ENCODE measurements at regions not wholly inside any gene's neighbourhood (a gene's known extent, or its start where the extent isn't known, plus 50 kb on each side); places are given as distances from the start of the nearest gene placed in this dataset.
"Not testable (repeated sequence)": the region's sequence is repeated elsewhere in the genome, so short reads cannot be mapped to it uniquely, and the experiment has no call there.

GRCh38 chr18:8529609-8530008 is 79.6 kb upstream of the RAB12 start:
- ATAC-seq (no peak), DNase-seq (ENCODE audit: low spot score) (no peak)
- no peak for TF ChIP-seq ZNF416 (CRISPR knock-in tag; IDR thresholded peaks at IDR 0.05)
- TF ChIP-seq SP1 (CRISPR knock-in tag; conservative IDR thresholded peaks at IDR 0.05), result no peak
- TF ChIP-seq, protein P1, sequence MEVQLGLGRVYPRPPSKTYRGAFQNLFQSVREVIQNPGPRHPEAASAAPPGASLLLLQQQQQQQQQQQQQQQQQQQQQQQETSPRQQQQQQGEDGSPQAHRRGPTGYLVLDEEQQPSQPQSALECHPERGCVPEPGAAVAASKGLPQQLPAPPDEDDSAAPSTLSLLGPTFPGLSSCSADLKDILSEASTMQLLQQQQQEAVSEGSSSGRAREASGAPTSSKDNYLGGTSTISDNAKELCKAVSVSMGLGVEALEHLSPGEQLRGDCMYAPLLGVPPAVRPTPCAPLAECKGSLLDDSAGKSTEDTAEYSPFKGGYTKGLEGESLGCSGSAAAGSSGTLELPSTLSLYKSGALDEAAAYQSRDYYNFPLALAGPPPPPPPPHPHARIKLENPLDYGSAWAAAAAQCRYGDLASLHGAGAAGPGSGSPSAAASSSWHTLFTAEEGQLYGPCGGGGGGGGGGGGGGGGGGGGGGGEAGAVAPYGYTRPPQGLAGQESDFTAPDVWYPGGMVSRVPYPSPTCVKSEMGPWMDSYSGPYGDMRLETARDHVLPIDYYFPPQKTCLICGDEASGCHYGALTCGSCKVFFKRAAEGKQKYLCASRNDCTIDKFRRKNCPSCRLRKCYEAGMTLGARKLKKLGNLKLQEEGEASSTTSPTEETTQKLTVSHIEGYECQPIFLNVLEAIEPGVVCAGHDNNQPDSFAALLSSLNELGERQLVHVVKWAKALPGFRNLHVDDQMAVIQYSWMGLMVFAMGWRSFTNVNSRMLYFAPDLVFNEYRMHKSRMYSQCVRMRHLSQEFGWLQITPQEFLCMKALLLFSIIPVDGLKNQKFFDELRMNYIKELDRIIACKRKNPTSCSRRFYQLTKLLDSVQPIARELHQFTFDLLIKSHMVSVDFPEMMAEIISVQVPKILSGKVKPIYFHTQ (CRISPR knock-in tag; IDR thresholded peaks at IDR 0.05), result no peak
- TF ChIP-seq, protein P2, sequence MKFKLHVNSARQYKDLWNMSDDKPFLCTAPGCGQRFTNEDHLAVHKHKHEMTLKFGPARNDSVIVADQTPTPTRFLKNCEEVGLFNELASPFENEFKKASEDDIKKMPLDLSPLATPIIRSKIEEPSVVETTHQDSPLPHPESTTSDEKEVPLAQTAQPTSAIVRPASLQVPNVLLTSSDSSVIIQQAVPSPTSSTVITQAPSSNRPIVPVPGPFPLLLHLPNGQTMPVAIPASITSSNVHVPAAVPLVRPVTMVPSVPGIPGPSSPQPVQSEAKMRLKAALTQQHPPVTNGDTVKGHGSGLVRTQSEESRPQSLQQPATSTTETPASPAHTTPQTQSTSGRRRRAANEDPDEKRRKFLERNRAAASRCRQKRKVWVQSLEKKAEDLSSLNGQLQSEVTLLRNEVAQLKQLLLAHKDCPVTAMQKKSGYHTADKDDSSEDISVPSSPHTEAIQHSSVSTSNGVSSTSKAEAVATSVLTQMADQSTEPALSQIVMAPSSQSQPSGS (CRISPR knock-in tag; IDR thresholded peaks at IDR 0.05; ENCODE audit: borderline replicate concordance, low read depth), result no peak
- no peak for TF ChIP-seq OVOL2 (CRISPR knock-in tag; IDR thresholded peaks at IDR 0.05; ENCODE audit: borderline replicate concordance)
- TF ChIP-seq ZNF396 (CRISPR knock-in tag; IDR thresholded peaks at IDR 0.05; ENCODE audit: borderline replicate concordance), result no peak
- Mint-ChIP-seq H3K4me1 (no peaks in the 10 kb centered on the region), H3K9me3 (peaks cover 59% of the 10 kb centered on the region), H3K27ac (no peak overlapping the region), H3K27me3 (ENCODE audit: low read depth) (peaks cover 10% of the 10 kb centered on the region), H3K36me3 (peaks cover 41% of the 10 kb centered on the region), H3K4me3 (no peak overlapping the region)
- POLR2A ChIA-PET, result no interaction called here
- CTCF ChIA-PET, result no interaction called here

GRCh38 chr18:8531084-8531483 is 78.2 kb upstream of the RAB12 start:
- H3K27ac Mint-ChIP-seq; H3K4me3 Mint-ChIP-seq; DNase-seq (ENCODE audit: low spot score); POLR2A ChIA-PET; ATAC-seq; CTCF ChIA-PET; H3K4me1 Mint-ChIP-seq: not testable (repeated sequence)
- peaks cover 59% of the 10 kb centered on the region for H3K9me3 Mint-ChIP-seq
- peaks cover 41% of the 10 kb centered on the region for H3K36me3 Mint-ChIP-seq
- peaks cover 10% of the 10 kb centered on the region for H3K27me3 Mint-ChIP-seq (ENCODE audit: low read depth)

DNA sequence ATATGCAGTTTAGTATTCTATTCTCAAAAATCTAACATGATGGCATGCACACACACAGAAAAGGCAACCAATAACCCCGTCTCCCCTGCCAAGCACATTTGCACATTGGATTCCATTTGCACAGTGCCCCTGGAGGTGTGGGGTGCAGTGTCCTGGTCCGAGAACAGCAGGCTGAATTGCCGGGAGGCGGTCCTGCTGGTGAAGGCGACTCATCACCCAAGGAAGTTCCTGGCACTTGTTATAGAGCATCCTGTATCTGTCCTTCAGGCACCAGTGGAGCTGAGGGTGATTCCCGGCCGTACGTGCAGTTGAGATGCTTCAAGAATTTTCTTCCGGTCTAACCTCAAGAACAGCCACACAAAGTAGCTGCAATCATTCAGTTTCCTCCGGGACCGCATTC is 73.0 kb upstream of the RAB12 start:
- no peak overlapping the region for H3K27ac Mint-ChIP-seq
- H3K9me3 Mint-ChIP-seq, result peaks cover 31% of the 10 kb centered on the region
- no peak for TF ChIP-seq NFATC4 (CRISPR knock-in tag; IDR thresholded peaks at IDR 0.05)
- TF ChIP-seq SOX15 (CRISPR knock-in tag; IDR thresholded peaks at IDR 0.05), result no peak
- TF ChIP-seq SP1 (CRISPR knock-in tag; conservative IDR thresholded peaks at IDR 0.05), result no peak
- TF ChIP-seq ZNF317 (CRISPR knock-in tag; IDR thresholded peaks at IDR 0.05; ENCODE audit: borderline replicate concordance, low read depth), result no peak
- TF ChIP-seq FOXP4 (CRISPR knock-in tag; IDR thresholded peaks at IDR 0.05), result no peak
- TF ChIP-seq CREB1 (CRISPR knock-in tag; IDR thresholded peaks at IDR 0.05), result no peak
- TF ChIP-seq JUN (CRISPR knock-in tag; IDR thresholded peaks at IDR 0.05), result no peak
- no peak for TF ChIP-seq ARID4B (CRISPR knock-in tag; IDR thresholded peaks at IDR 0.05; ENCODE audit: borderline replicate concordance)
- TF ChIP-seq ZNF121 (CRISPR knock-in tag; IDR thresholded peaks at IDR 0.05), result no peak
- TF ChIP-seq ZBTB21 (CRISPR knock-in tag; IDR thresholded peaks at IDR 0.05; ENCODE audit: borderline replicate concordance), result no peak
- ATAC-seq, result no peak
- CTCF ChIA-PET, result no interaction called here
- peaks cover 21% of the 10 kb centered on the region for H3K36me3 Mint-ChIP-seq
- POLR2A ChIA-PET, result no interaction called here
- no peak for DNase-seq (ENCODE audit: low spot score)
- no peak overlapping the region for H3K4me3 Mint-ChIP-seq
- peaks cover under 1% of the 10 kb centered on the region for H3K27me3 Mint-ChIP-seq (ENCODE audit: low read depth)
- H3K4me1 Mint-ChIP-seq, result peaks cover 3% of the 10 kb centered on the region
